Stimulated activated CD4-positive, alpha-beta T cell treated with anti-CD3 and anti-CD28 coated beads, Interleukin-1b, Interleukin-23, amount 100 ng/mL, for 48 hours (primary cell): ENCODE measurements at regions not wholly inside any gene's neighbourhood (a gene's known extent, or its start where the extent isn't known, plus 50 kb on each side); places are given as distances from the start of the nearest gene placed in this dataset.
"Not testable (repeated sequence)": the region's sequence is repeated elsewhere in the genome, so short reads cannot be mapped to it uniquely, and the experiment has no call there.

ENCODE experiments used
- DNase-seq: peaks from one replicate; pipeline ENCODE4 v3.0.0-alpha.2; 2020

DNA sequence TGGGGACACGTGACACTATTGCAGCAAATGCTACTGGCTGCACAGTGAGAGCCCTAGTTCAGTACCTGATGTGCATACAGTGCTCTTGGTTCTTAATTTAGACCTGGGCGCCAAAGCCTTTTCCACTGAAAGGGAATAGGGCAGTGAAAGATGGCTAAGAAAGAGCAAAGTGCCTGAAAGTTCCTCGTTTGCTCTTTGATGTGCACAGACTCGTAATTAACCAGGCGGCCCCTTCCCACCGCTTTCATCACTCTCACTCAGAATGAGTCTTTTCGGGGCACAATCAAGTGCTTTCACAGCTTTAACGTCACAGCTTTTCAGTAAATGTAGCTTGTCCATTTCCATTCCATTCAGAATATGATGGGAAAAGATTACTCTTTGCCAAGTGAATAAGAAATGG, 116.6 kb upstream of the ADRA1B start:
- DNase-seq, result no peak

- DNase-seq, result no peak
Measured at GRCh38 chr5:159800131-159800840, 116.0 kb upstream of the ADRA1B start.

DNA sequence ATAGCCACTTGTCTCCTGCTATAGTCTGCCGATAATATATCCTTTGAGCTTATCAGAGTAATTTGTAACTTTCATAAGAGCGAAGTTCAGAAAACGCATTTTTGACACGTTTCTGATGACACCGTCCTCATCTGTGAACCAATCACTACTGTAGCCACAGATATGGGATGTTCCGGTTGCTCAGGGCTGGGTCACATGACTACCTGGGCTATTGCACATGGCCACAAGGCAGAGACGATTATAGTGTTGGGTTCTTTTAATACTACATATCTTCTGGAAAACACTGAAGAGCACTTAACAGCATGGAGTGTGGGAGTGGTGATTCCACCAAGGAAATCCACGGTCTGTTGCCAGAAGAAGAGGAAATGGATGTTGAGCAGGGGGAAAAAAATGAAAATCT, 115.0 kb upstream of the ADRA1B start:
- DNase-seq, result no peak

DNA sequence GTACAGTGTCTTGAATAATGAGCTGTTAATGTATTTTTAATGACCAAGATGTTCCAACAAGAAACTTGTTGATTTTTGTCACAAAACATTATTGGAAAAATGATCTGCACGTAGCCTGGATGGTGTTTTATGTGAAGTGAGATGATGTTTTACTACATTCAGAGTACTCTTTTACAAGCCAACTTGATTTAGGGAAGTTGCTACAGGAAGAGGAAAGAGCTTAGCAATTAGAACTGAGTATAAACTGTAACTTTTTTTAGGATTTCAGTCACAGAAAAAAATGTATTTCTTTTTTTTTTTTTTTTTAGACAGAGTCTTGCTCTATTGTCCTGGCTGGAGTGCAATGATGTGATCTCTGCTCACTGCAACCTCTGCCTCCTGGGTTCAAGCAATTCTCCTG, 113.6 kb upstream of the ADRA1B start:
- DNase-seq, result no peak

- no peak for DNase-seq
Measured at GRCh38 chr5:159804121-159804520, 112.2 kb upstream of the ADRA1B start.

DNA sequence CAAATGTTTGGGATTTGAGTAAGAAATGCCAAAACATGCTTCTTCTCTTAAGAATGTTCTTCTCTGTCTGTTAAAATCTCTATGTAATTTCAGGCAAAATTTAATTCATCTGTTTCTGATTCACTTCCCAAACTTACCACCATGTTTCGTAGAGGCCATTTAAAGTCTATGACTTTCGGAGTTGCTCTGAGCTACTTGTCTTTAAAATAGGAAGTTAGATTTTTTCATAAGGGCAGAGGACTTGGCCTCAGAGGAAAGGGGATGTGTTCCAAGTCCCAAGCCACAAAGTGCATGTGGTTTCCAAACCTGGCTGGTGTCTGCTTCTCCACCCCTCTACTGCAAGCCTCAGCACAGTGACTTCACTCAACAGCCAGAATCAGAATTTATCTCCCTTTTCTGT, 111.3 kb upstream of the ADRA1B start:
- no peak for DNase-seq

- DNase-seq, result not testable (repeated sequence)
Measured at GRCh38 chr5:159807135-159807534, 109.1 kb upstream of the ADRA1B start.

DNA sequence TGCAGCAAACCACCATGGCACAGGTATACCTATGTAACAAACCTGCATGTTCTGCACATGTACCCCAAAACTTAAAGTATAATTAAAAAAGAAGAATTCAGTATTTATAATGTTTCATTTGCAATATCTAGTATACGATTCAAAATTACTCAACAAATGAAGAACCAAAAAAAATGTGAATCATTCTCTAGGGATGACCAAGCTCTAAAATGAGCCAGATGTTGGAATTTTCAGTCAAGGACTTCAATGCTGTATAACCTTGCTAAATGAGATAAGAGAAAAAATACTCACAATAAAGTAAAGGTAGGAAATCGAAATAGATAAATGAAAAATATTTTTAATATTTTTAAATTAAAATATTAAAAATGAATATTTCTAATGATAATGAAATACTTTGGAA, 108.7 kb upstream of the ADRA1B start:
- DNase-seq, result no peak

GRCh38 chr5:159811712-159812111, 104.6 kb upstream of the ADRA1B start:
- no peak for DNase-seq

DNA sequence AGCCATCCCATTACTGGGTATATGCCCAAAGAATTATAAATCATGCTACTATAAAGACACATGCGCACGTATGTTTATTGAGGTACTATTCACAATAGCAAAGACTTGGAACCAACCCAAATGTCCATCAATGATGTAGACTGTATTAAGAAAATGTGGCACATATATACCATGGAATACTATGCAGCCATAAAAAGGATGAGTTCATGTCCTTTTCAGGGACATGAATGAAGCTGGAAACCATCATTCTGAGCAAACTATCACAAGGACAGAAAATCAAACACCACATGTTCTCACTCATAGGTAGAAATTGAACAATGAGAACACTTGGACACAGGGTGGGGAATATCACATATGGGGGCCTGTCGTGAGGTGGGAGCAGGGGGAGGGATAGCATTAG, 103.5 kb upstream of the ADRA1B start:
- DNase-seq, result not testable (repeated sequence)

GRCh38 chr5:159814222-159814621, 102.1 kb upstream of the ADRA1B start:
- DNase-seq, result no peak

GRCh38 chr5:159814805-159815585, 101.3 kb upstream of the ADRA1B start:
- DNase-seq, result no peak

GRCh38 chr5:159817262-159818029, 98.8 kb upstream of the ADRA1B start:
- DNase-seq, result no peak

DNA sequence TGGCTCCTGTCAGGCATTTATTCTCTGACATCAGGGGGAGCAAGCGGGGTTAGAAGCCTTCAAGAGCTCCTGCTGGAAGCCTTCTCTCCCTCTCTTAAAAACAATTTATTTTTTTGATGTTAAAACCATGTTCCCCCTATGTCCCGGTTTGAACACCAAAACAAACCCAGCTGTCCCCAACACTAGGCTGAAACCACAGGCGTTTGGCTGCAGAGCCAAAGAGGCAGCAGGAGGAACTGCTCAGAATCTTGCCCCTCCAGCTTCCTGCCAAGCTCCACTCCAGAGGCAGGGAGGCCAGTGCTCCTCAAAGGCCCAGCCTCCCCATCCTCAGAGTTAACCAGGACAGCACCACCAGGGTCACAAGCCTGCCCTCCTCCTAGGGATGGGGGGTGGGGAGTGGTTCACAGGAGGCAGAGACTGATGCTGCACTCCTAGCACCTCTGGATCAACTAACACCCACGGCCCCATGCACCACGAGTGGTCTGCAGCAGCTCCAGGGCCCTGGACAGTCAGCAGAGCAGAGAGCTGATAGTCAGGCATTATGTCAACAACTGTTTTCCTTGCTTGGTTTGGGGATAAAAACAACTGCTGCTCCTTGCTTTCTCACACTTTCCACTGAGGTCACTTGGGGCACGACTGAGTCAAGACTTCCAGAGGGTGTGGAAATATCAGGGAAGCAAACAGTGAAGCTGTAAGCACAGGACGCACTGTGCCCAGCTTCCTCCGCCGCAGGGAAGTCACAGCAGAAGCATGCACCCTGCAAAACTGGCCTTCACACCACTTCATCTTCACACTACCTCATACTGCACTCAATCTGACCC, 96.5 kb upstream of the ADRA1B start:
- no peak for DNase-seq

- no peak for DNase-seq
Measured at GRCh38 chr5:159820692-159821091, 95.6 kb upstream of the ADRA1B start.

GRCh38 chr5:159821461-159821940, 94.8 kb upstream of the ADRA1B start:
- no peak for DNase-seq

- DNase-seq, result no peak
Measured at GRCh38 chr5:159824188-159825161, 91.8 kb upstream of the ADRA1B start.

- no peak for DNase-seq
Measured at GRCh38 chr5:159825551-159826051, 90.7 kb upstream of the ADRA1B start.

- DNase-seq, result no peak
Measured at GRCh38 chr5:159826351-159827214, 89.7 kb upstream of the ADRA1B start.

- DNase-seq, result no peak
Measured at GRCh38 chr5:159827861-159828260, 88.4 kb upstream of the ADRA1B start.
